Neural progenitor cell (in vitro differentiated cells): ENCODE measurements at regions not wholly inside any gene's neighbourhood (a gene's known extent, or its start where the extent isn't known, plus 50 kb on each side); places are given as distances from the start of the nearest gene placed in this dataset.

Source experiments
- DNase-seq: peaks from one replicate; pipeline ENCODE4 v3.0.0-alpha.2; 2016; ENCODE audit warnings: low spot score
- H2AFZ ChIP-seq: fragments of 200-600 bp; sonication (generic); replicated peaks from 2 replicates; pipeline ENCODE4 v1.6.1; 2016; ENCODE audit warnings: antibody characterized with exemption
- H3F3A ChIP-seq: fragments of 200-600 bp; sonication (generic); 2 replicates; pipeline ENCODE4 v1.6.1; 2016; ENCODE audit warnings: antibody characterized with exemption, low read depth
- H3K27ac ChIP-seq: fragments of 200-600 bp; sonication (generic); 2 replicates; pipeline ENCODE4 v1.5.1; 2016; ENCODE audit warnings: mild to moderate bottlenecking
- H3K27me3 ChIP-seq: fragments of 200-600 bp; sonication (generic); 2 replicates; pipeline ENCODE4 v1.6.1; 2016; ENCODE audit warnings: mild to moderate bottlenecking, moderate library complexity
- H3K36me3 ChIP-seq: fragments of 200-600 bp; sonication (generic); 2 replicates; pipeline ENCODE4 v1.5.1; 2016
- H3K4me1 ChIP-seq: fragments of 200-600 bp; sonication (generic); 2 replicates; pipeline ENCODE4 v1.6.1; 2016; ENCODE audit warnings: mixed run types
- H3K4me2 ChIP-seq: fragments of 200-600 bp; sonication (generic); 2 replicates; pipeline ENCODE4 v1.6.1; 2016
- H3K4me3 ChIP-seq: fragments of 200-600 bp; sonication (generic); 2 replicates; pipeline ENCODE4 v1.5.1; 2016
- H3K79me2 ChIP-seq: fragments of 200-600 bp; sonication (generic); 2 replicates; pipeline ENCODE4 v1.6.1; 2016; ENCODE audit warnings: low read depth
- H3K9ac ChIP-seq: fragments of 200-600 bp; sonication (generic); 2 replicates; pipeline ENCODE4 v1.6.1; 2016
- H3K9me3 ChIP-seq: fragments of 200-600 bp; sonication (generic); 2 replicates; pipeline ENCODE4 v1.5.1; 2016; ENCODE audit warnings: low read depth
- H4K20me1 ChIP-seq: fragments of 200-600 bp; sonication (generic); 2 replicates; pipeline ENCODE4 v1.6.1; 2016; ENCODE audit warnings: low read depth
- H3K27ac Mint-ChIP-seq: 3 replicates; pipeline ENCODE4 v1.8.0; 2021; ENCODE audit warnings: mixed read lengths
- H3K27me3 Mint-ChIP-seq: 2 replicates; pipeline ENCODE4 v1.8.0; 2022; ENCODE audit warnings: low read depth, mild to moderate bottlenecking, inconsistent platforms, moderate library complexity, mixed read lengths; ENCODE audit not compliant: insufficient read depth
- H3K36me3 Mint-ChIP-seq: 3 replicates; pipeline ENCODE4 v1.8.0; 2021; ENCODE audit warnings: mixed read lengths
- H3K4me1 Mint-ChIP-seq: 3 replicates; pipeline ENCODE4 v1.8.0; 2021; ENCODE audit warnings: mixed read lengths
- H3K4me3 Mint-ChIP-seq: 3 replicates; pipeline ENCODE4 v1.8.0; 2021; ENCODE audit warnings: mild to moderate bottlenecking, moderate library complexity, mixed read lengths
- H3K9me3 Mint-ChIP-seq: 3 replicates; pipeline ENCODE4 v1.8.0; 2020; ENCODE audit warnings: mixed read lengths
- CTCF ChIP-seq: fragments of 200-600 bp; sonication (generic); IDR thresholded peaks from 2 replicates; pipeline ENCODE4 v1.5.1; 2017; ENCODE audit warnings: antibody characterized with exemption, mild to moderate bottlenecking
- EZH2 ChIP-seq: fragments of 200-600 bp; sonication (generic); IDR thresholded peaks from 2 replicates; pipeline ENCODE4 v1.6.1; 2017; ENCODE audit warnings: antibody characterized with exemption, mild to moderate bottlenecking, moderate library complexity
- EZH2phosphoT487 ChIP-seq: fragments of 200-600 bp; sonication (generic); IDR thresholded peaks from 2 replicates; pipeline ENCODE4 v1.6.1; 2017; ENCODE audit warnings: antibody characterized with exemption

GRCh38 chr6:56851541-56852259, 103.2 kb upstream of the BEND6 start:
- peak; percentile 86 for DNase-seq
- Histone ChIP-seq H3K9ac (peak overlapping the region; percentile 52), H3K9me3 (no peaks in the 10 kb centered on the region), H3K4me2 (peak overlapping the region; percentile 89), H3F3A (peaks cover 61% of the 10 kb centered on the region), H3K4me1 (peaks cover 77% of the 10 kb centered on the region), H3K36me3 (no peaks in the 10 kb centered on the region), H2AFZ (peak overlapping the region; percentile 93), H3K27me3 (no peaks in the 10 kb centered on the region), H4K20me1 (peaks cover 41% of the 10 kb centered on the region), H3K4me3 (peak overlapping the region; percentile 93), H3K27ac (peak overlapping the region; percentile 89), H3K79me2 (peaks cover 50% of the 10 kb centered on the region)
- Mint-ChIP-seq H3K27me3 (peaks cover 2% of the 10 kb centered on the region), H3K4me3 (peak overlapping the region; percentile 92), H3K9me3 (no peaks in the 10 kb centered on the region), H3K4me1 (peaks cover 62% of the 10 kb centered on the region), H3K36me3 (peaks cover 7% of the 10 kb centered on the region), H3K27ac (peak overlapping the region; percentile 98)
- TF ChIP-seq EZH2 (no peak), EZH2phosphoT487 (no peak), CTCF (peak; percentile 74)

GRCh38 chr6:56851074-56851473, 103.8 kb upstream of the BEND6 start:
- Mint-ChIP-seq H3K36me3 (peaks cover 8% of the 10 kb centered on the region), H3K4me1 (peaks cover 65% of the 10 kb centered on the region), H3K27ac (peak overlapping the region; percentile 98), H3K4me3 (peak overlapping the region; percentile 92), H3K27me3 (peaks cover 2% of the 10 kb centered on the region), H3K9me3 (no peaks in the 10 kb centered on the region)
- Histone ChIP-seq H3K27me3 (no peaks in the 10 kb centered on the region), H3K4me2 (peak overlapping the region; percentile 89), H4K20me1 (peaks cover 47% of the 10 kb centered on the region), H3K79me2 (peaks cover 56% of the 10 kb centered on the region), H3K4me3 (peak overlapping the region; percentile 93), H3K27ac (peak overlapping the region; percentile 53), H3K4me1 (peaks cover 70% of the 10 kb centered on the region), H2AFZ (peak overlapping the region; percentile 56), H3K9me3 (no peaks in the 10 kb centered on the region), H3F3A (peaks cover 55% of the 10 kb centered on the region), H3K9ac (peak overlapping the region; percentile 52), H3K36me3 (no peaks in the 10 kb centered on the region)
- TF ChIP-seq EZH2phosphoT487, result no peak
- TF ChIP-seq EZH2, result no peak
- no peak for TF ChIP-seq CTCF
- DNase-seq, result peak; percentile 29

DNA sequence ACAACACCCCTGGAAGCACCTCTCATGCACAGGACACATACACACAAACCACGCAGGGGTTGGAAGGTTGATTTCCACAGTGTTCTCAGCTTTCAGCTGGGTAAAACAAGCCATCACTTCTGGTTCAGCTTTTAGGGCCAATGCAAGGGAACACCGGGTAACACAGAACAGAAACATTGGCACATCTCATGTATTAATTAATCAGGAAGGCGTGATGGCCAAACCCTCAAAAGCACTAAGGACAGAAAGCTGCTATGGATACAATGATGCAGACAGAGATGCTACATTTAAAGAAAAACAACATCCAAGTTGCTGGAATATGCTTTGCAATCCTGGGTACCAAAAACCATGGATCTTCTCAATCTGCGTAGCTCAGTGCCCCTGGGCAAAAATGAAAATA, 104.3 kb upstream of the BEND6 start:
- peaks cover 61% of the 10 kb centered on the region for H3K79me2 ChIP-seq
- Mint-ChIP-seq H3K4me1 (peaks cover 60% of the 10 kb centered on the region), H3K4me3 (peak overlapping the region; percentile 92)

More for the DNA sequence above, 104.3 kb upstream of the BEND6 start:
- Histone ChIP-seq H3K27me3 (no peaks in the 10 kb centered on the region), H4K20me1 (peaks cover 51% of the 10 kb centered on the region), H3F3A (peaks cover 50% of the 10 kb centered on the region), H3K9ac (peak overlapping the region; percentile 52), H3K4me2 (peak overlapping the region; percentile 89), H3K4me1 (peaks cover 66% of the 10 kb centered on the region), H3K9me3 (no peaks in the 10 kb centered on the region), H3K4me3 (peak overlapping the region; percentile 93), H3K27ac (no peak overlapping the region), H3K36me3 (no peaks in the 10 kb centered on the region), H2AFZ (no peak overlapping the region)
- H3K27ac Mint-ChIP-seq, result peak overlapping the region; percentile 12
- TF ChIP-seq CTCF (no peak), EZH2 (no peak), EZH2phosphoT487 (no peak)
- peaks cover 8% of the 10 kb centered on the region for H3K36me3 Mint-ChIP-seq
- DNase-seq, result no peak
- H3K9me3 Mint-ChIP-seq, result no peaks in the 10 kb centered on the region
- peaks cover 2% of the 10 kb centered on the region for H3K27me3 Mint-ChIP-seq
